H9 (cell line): ENCODE measurements at regions not wholly inside any gene's neighbourhood (a gene's known extent, or its start where the extent isn't known, plus 50 kb on each side); places are given as distances from the start of the nearest gene placed in this dataset.

Experiments
- DNase-seq: peaks from one replicate; pipeline ENCODE4 v3.0.0-alpha.2; 2017
- H2AFZ ChIP-seq: one replicate; pipeline ENCODE4 v1.6.1; 2013; ENCODE audit warnings: mild to moderate bottlenecking, low read length, control low read depth, moderate library complexity
- H2AK5ac ChIP-seq: 2 replicates; pipeline ENCODE4 v1.6.1; 2013; ENCODE audit warnings: low read length, control low read depth, mixed read lengths; ENCODE audit not compliant: insufficient read length
- H2BK120ac ChIP-seq: one replicate; pipeline ENCODE4 v1.6.1; 2013; ENCODE audit warnings: low read depth, mild to moderate bottlenecking, low read length, control low read depth, inconsistent platforms; ENCODE audit not compliant: poor library complexity, severe bottlenecking
- H2BK12ac ChIP-seq: 2 replicates; pipeline ENCODE4 v1.6.1; 2013; ENCODE audit warnings: low read length, control low read depth, mixed read lengths, low read depth; ENCODE audit not compliant: insufficient read length
- H2BK15ac ChIP-seq: 2 replicates; pipeline ENCODE4 v1.6.1; 2013; ENCODE audit warnings: low read depth, low read length, control low read depth
- H2BK20ac ChIP-seq: one replicate; pipeline ENCODE4 v1.6.1; 2013; ENCODE audit warnings: low read depth, mild to moderate bottlenecking, low read length, control low read depth, inconsistent platforms; ENCODE audit not compliant: poor library complexity, severe bottlenecking
- H2BK5ac ChIP-seq: 2 replicates; pipeline ENCODE4 v1.6.1; 2013; ENCODE audit warnings: low read length, control low read depth, mixed read lengths; ENCODE audit not compliant: insufficient read length
- H3K14ac ChIP-seq: 2 replicates; pipeline ENCODE4 v1.6.1; 2013; ENCODE audit warnings: low read length, control low read depth; ENCODE audit not compliant: insufficient read depth
- H3K18ac ChIP-seq: 2 replicates; pipeline ENCODE4 v1.6.1; 2013; ENCODE audit warnings: low read depth, mild to moderate bottlenecking, mixed read lengths, low read length, control low read depth; ENCODE audit not compliant: insufficient read length
- H3K23ac ChIP-seq: 2 replicates; pipeline ENCODE4 v1.6.1; 2013; ENCODE audit warnings: low read length, control low read depth, mixed read lengths, low read depth; ENCODE audit not compliant: insufficient read length
- H3K23me2 ChIP-seq: 2 replicates; pipeline ENCODE4 v1.6.1; 2013; ENCODE audit warnings: low read depth, mild to moderate bottlenecking, mixed read lengths, low read length, control low read depth; ENCODE audit not compliant: insufficient read length, poor library complexity, severe bottlenecking
- H3K27ac ChIP-seq: 2 replicates; pipeline ENCODE4 v1.5.1; 2013; ENCODE audit warnings: low read length, control low read depth, mixed read lengths, low read depth; ENCODE audit not compliant: insufficient read length
- H3K27me3 ChIP-seq: 2 replicates; pipeline ENCODE4 v1.6.1; 2013; ENCODE audit warnings: low read length, control low read depth, inconsistent platforms; ENCODE audit not compliant: insufficient read depth
- H3K4ac ChIP-seq: 2 replicates; pipeline ENCODE4 v1.6.1; 2013; ENCODE audit warnings: low read depth, mild to moderate bottlenecking, control low read depth, inconsistent platforms, low read length, moderate library complexity
- H3K4me1 ChIP-seq: 2 replicates; pipeline ENCODE4 v1.6.1; 2013; ENCODE audit warnings: low read length, control low read depth, inconsistent platforms; ENCODE audit not compliant: insufficient read depth
- H3K4me2 ChIP-seq: 2 replicates; pipeline ENCODE4 v1.6.1; 2013; ENCODE audit warnings: low read length, control low read depth, mixed read lengths; ENCODE audit not compliant: insufficient read length, insufficient read depth
- H3K56ac ChIP-seq: 2 replicates; pipeline ENCODE4 v1.6.1; 2013; ENCODE audit warnings: low read depth, mild to moderate bottlenecking, mixed read lengths, low read length, control low read depth; ENCODE audit not compliant: insufficient read length
- H3K79me1 ChIP-seq: 2 replicates; pipeline ENCODE4 v1.6.1; 2013; ENCODE audit warnings: low read depth, mild to moderate bottlenecking, moderate library complexity, low read length, control low read depth, inconsistent platforms; ENCODE audit not compliant: insufficient read depth, poor library complexity, severe bottlenecking
- H3K79me2 ChIP-seq: 2 replicates; pipeline ENCODE4 v1.6.1; 2013; ENCODE audit warnings: low read length, control low read depth, inconsistent platforms; ENCODE audit not compliant: insufficient read depth
- H3K9ac ChIP-seq: 2 replicates; pipeline ENCODE4 v1.6.1; 2013; ENCODE audit warnings: low read length, control low read depth, mixed read lengths; ENCODE audit not compliant: insufficient read length; ENCODE audit errors: extremely low read depth
- H3K9me3 ChIP-seq: one replicate; pipeline ENCODE4 v1.6.1; 2013; ENCODE audit warnings: low read depth, low read length, inconsistent platforms; ENCODE audit not compliant: control insufficient read depth
- H3T11ph ChIP-seq: one replicate; pipeline ENCODE4 v1.6.1; 2013; ENCODE audit warnings: mild to moderate bottlenecking, low read length, control low read depth, inconsistent platforms
- H4K20me1 ChIP-seq: one replicate; pipeline ENCODE4 v1.6.1; 2013; ENCODE audit not compliant: control insufficient read depth, insufficient read length, insufficient read depth
- H4K5ac ChIP-seq: 2 replicates; pipeline ENCODE4 v1.6.1; 2013; ENCODE audit warnings: low read depth, mild to moderate bottlenecking, mixed read lengths, low read length, control low read depth; ENCODE audit not compliant: insufficient read length
- H4K8ac ChIP-seq: replicated peaks from 2 replicates; pipeline ENCODE4 v1.6.1; 2013; ENCODE audit warnings: low read length, control low read depth, mixed read lengths, low read depth; ENCODE audit not compliant: insufficient read length
- H4K91ac ChIP-seq: 2 replicates; pipeline ENCODE4 v1.6.1; 2013; ENCODE audit warnings: low read depth, mild to moderate bottlenecking, moderate library complexity, mixed read lengths, low read length, control low read depth; ENCODE audit not compliant: insufficient read length
- H3K27ac Mint-ChIP-seq, 3 experiments: 2 replicates in 2 of 3; 3 replicates in 1 of 3; pipeline ENCODE4 v1.8.0; 2020 to 2021; ENCODE audit warnings: mixed read lengths in 3 of 3, mild to moderate bottlenecking in 1 of 3, moderate library complexity in 1 of 3
- H3K27me3 Mint-ChIP-seq: 2 replicates; pipeline ENCODE4 v1.8.0; 2021; ENCODE audit warnings: low read depth, mild to moderate bottlenecking, moderate library complexity, mixed read lengths
- H3K36me3 Mint-ChIP-seq, 3 experiments: 2 replicates in 2 of 3; 3 replicates in 1 of 3; pipeline ENCODE4 v1.8.0; 2020 to 2021; ENCODE audit warnings: low read depth in 3 of 3, mixed read lengths in 3 of 3; ENCODE audit not compliant: insufficient read depth in 1 of 3
- H3K4me1 Mint-ChIP-seq, 2 experiments: 2 replicates each; pipeline ENCODE4 v1.8.0; 2020; ENCODE audit warnings: mixed read lengths in 2 of 2
- H3K4me3 Mint-ChIP-seq, 2 experiments: 2 replicates in 1 of 2; 3 replicates in 1 of 2; pipeline ENCODE4 v1.8.0; 2020 to 2021; ENCODE audit warnings: mild to moderate bottlenecking in 2 of 2, mixed read lengths in 2 of 2, moderate library complexity in 1 of 2
- H3K9me3 Mint-ChIP-seq, 2 experiments: 2 replicates in 1 of 2; 3 replicates in 1 of 2; pipeline ENCODE4 v1.8.0; 2020; ENCODE audit warnings: mild to moderate bottlenecking in 2 of 2, mixed read lengths in 2 of 2, moderate library complexity in 1 of 2
- WGBS: extraction: QIAGEN DNeasy Blood & Tissue Kit; methylation state at CpG from one replicate; pipeline ENCODE4 v1.1.7; 2013; ENCODE audit warnings: missing lambda C conversion rate, low lambda C conversion rate, mixed read lengths; ENCODE audit not compliant: insufficient read length; ENCODE audit errors: extremely low coverage; 5-methylcytosine and 5-hydroxymethylcytosine counted together
- TF ChIP-seq, protein P1 (sequence below): fragments of 200-600 bp; sonication (generic); conservative IDR thresholded peaks from 3 replicates; pipeline ENCODE4 v1.8.0; 2021; ENCODE audit warnings: antibody characterized with exemption, mild to moderate bottlenecking

DNA sequence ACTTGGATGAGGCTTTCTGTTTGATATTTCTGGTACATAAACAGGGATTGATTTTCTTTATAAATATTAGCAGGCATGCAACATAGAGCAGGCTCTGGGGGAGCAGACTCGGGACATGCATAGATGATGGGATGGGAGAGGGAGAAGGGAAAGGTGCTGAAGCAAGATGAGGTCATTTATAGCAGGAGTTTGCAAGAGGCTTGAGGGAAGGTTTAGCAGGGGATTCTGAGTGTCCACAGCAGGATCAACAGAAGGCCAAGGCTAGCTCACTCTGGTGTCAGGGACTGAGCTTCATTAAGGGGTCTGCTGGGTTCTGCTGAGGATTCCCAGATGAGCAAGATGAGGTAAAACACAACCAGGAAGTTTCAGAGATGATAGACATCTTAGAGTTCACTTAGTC is 309.1 kb upstream of the CELF4 start:
- no peak overlapping the region for H3K4me3 Mint-ChIP-seq
- no peaks in the 10 kb centered on the region for H3K27me3 Mint-ChIP-seq
- peaks cover 6 to 8% of the 10 kb centered on the region in 2 experiments; a peak in 3 of 4 replicates for H3K4me1 Mint-ChIP-seq
- Histone ChIP-seq H3K4me2 (no peak overlapping the region), H3K23me2 (no peaks in the 10 kb centered on the region), H4K20me1 (no peaks in the 10 kb centered on the region), H3K18ac (no peak overlapping the region), H3K9ac (no peak overlapping the region), H2BK20ac (no peak overlapping the region), H2BK12ac (no peak overlapping the region), H2BK5ac (no peak overlapping the region), H3T11ph (no peak overlapping the region), H3K27ac (no peak overlapping the region), H3K14ac (no peak overlapping the region), H3K4ac (no peak overlapping the region), H3K9me3 (no peaks in the 10 kb centered on the region), H2AFZ (no peak overlapping the region), H3K23ac (no peak overlapping the region), H3K56ac (no peak overlapping the region), H4K5ac (no peak overlapping the region), H4K91ac (no peak overlapping the region), H2BK15ac (no peak overlapping the region), H2AK5ac (no peak overlapping the region), H3K79me2 (no peaks in the 10 kb centered on the region), H3K79me1 (no peaks in the 10 kb centered on the region), H3K4me1 (no peaks in the 10 kb centered on the region; the same call in 1 of the 2 replicates), H4K8ac (no peak overlapping the region), H3K27me3 (no peaks in the 10 kb centered on the region), H2BK120ac (no peak overlapping the region)
- no peak overlapping the region for H3K27ac Mint-ChIP-seq
- peaks cover 3 to 7% of the 10 kb centered on the region in 2 experiments; a peak in 3 of 5 replicates for H3K9me3 Mint-ChIP-seq
- TF ChIP-seq, protein P1, sequence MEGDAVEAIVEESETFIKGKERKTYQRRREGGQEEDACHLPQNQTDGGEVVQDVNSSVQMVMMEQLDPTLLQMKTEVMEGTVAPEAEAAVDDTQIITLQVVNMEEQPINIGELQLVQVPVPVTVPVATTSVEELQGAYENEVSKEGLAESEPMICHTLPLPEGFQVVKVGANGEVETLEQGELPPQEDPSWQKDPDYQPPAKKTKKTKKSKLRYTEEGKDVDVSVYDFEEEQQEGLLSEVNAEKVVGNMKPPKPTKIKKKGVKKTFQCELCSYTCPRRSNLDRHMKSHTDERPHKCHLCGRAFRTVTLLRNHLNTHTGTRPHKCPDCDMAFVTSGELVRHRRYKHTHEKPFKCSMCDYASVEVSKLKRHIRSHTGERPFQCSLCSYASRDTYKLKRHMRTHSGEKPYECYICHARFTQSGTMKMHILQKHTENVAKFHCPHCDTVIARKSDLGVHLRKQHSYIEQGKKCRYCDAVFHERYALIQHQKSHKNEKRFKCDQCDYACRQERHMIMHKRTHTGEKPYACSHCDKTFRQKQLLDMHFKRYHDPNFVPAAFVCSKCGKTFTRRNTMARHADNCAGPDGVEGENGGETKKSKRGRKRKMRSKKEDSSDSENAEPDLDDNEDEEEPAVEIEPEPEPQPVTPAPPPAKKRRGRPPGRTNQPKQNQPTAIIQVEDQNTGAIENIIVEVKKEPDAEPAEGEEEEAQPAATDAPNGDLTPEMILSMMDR: no peak
- no CpG with 5 or more reads among the region's 1 CpG for WGBS
- H3K36me3 Mint-ChIP-seq: no peaks in the 10 kb centered on the region; a peak in 1 of 7 replicates
- no peak for DNase-seq
